Glutamatergic neuron (in vitro differentiated cells): ENCODE measurements at regions not wholly inside any gene's neighbourhood (a gene's known extent, or its start where the extent isn't known, plus 50 kb on each side); places are given as distances from the start of the nearest gene placed in this dataset.

Experiments used
- DNase-seq: peaks from one replicate; pipeline ENCODE4 v3.0.0; 2022
- H3K27ac Mint-ChIP-seq: one replicate; pipeline ENCODE4 v1.8.0; 2020; ENCODE audit warnings: mild to moderate bottlenecking, mixed read lengths, inconsistent platforms; ENCODE audit not compliant: unreplicated experiment
- H3K27me3 Mint-ChIP-seq: one replicate; pipeline ENCODE4 v1.8.0; 2020; ENCODE audit warnings: mild to moderate bottlenecking, moderate library complexity, mixed read lengths, inconsistent platforms; ENCODE audit not compliant: unreplicated experiment
- H3K36me3 Mint-ChIP-seq: one replicate; pipeline ENCODE4 v1.8.0; 2020; ENCODE audit warnings: mild to moderate bottlenecking, mixed read lengths, inconsistent platforms; ENCODE audit not compliant: unreplicated experiment
- H3K4me1 Mint-ChIP-seq: one replicate; pipeline ENCODE4 v1.8.0; 2020; ENCODE audit warnings: mild to moderate bottlenecking, low read depth, mixed read lengths, inconsistent platforms; ENCODE audit not compliant: unreplicated experiment
- H3K4me3 Mint-ChIP-seq: one replicate; pipeline ENCODE4 v1.8.0; 2020; ENCODE audit warnings: mild to moderate bottlenecking, mixed read lengths, inconsistent platforms; ENCODE audit not compliant: unreplicated experiment
- H3K9me3 Mint-ChIP-seq: one replicate; pipeline ENCODE4 v1.8.0; 2020; ENCODE audit warnings: mild to moderate bottlenecking, moderate library complexity, mixed read lengths, inconsistent platforms; ENCODE audit not compliant: unreplicated experiment
- TF ChIP-seq, protein P1 (sequence below): fragments of 200-600 bp; sonication (generic); IDR thresholded peaks from one replicate; pipeline ENCODE4 v1.5.0; 2021; ENCODE audit not compliant: partially characterized antibody, unreplicated experiment

DNA sequence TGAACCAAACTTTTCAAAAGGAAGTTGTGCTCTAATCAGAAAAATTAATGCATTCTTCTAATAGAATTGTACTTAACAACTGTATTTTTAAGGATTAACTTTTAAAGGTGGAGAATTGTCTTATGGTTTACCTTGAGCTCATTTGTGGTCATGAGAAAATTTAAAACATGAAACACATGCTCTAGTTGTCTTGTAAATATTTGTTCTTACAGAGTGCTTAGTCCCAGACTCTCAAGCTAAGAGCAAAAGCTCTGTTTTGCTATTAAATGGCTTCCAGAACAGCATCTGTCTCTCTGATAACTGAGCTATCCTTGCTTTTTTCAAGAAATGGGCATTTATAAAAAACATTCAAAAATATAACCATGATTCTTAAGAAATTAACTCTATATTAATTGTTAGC is 512.2 kb upstream of the SYNCRIP start:
- DNase-seq, result no peak
- Mint-ChIP-seq H3K4me3 (no peak overlapping the region), H3K27ac (no peak overlapping the region), H3K4me1 (peaks cover 8% of the 10 kb centered on the region), H3K36me3 (no peaks in the 10 kb centered on the region), H3K27me3 (peaks cover 4% of the 10 kb centered on the region), H3K9me3 (no peaks in the 10 kb centered on the region)
- TF ChIP-seq, protein P1, sequence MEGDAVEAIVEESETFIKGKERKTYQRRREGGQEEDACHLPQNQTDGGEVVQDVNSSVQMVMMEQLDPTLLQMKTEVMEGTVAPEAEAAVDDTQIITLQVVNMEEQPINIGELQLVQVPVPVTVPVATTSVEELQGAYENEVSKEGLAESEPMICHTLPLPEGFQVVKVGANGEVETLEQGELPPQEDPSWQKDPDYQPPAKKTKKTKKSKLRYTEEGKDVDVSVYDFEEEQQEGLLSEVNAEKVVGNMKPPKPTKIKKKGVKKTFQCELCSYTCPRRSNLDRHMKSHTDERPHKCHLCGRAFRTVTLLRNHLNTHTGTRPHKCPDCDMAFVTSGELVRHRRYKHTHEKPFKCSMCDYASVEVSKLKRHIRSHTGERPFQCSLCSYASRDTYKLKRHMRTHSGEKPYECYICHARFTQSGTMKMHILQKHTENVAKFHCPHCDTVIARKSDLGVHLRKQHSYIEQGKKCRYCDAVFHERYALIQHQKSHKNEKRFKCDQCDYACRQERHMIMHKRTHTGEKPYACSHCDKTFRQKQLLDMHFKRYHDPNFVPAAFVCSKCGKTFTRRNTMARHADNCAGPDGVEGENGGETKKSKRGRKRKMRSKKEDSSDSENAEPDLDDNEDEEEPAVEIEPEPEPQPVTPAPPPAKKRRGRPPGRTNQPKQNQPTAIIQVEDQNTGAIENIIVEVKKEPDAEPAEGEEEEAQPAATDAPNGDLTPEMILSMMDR, result no peak

DNA sequence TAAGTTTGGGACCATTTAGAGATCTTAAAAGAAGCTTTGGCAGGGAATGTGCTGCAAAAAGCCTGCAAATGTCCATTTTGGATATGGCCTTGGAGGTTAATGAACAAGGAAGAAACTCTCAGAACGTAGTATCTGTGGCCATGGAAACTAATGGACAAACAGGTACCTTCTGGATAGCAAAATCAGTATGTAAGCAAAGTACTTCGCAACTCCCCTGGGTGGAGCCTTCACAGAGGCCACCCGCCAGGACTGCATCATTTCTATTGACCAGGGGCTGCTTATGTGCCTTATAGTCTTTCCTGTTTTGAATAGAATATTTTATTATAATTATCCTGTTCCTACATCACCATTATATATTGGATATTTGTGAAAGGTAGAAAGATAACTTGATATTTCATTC is 510.8 kb upstream of the SYNCRIP start:
- Mint-ChIP-seq H3K27ac (no peak overlapping the region), H3K9me3 (no peaks in the 10 kb centered on the region), H3K36me3 (no peaks in the 10 kb centered on the region), H3K4me3 (no peak overlapping the region), H3K27me3 (peaks cover 4% of the 10 kb centered on the region), H3K4me1 (peaks cover 8% of the 10 kb centered on the region)
- no peak for DNase-seq
- TF ChIP-seq, protein P1, result no peak

DNA sequence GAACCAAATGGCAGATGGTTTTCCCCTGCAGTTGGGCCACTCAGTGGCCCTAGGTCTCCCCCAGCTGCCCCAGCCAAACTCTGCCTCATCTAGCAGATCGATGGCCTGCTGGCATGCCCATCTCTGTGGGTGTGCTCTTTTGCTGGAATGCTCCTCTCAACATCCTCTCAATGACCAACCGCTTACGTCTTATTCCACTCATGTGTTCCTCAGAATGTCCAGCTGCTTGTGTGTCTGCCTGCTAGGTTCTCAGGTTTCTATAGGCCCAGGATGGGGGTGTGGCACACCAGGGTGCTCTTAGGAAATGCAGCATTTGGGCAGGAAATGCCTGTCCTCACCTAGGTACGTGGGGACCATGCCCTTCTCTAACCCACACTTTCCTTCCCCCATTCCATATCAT is 509.9 kb upstream of the SYNCRIP start:
- H3K4me1 Mint-ChIP-seq, result peaks cover 8% of the 10 kb centered on the region
- no peak overlapping the region for H3K4me3 Mint-ChIP-seq
- TF ChIP-seq, protein P1, result no peak
- peaks cover 4% of the 10 kb centered on the region for H3K27me3 Mint-ChIP-seq
- peak overlapping the region; percentile 15 for H3K27ac Mint-ChIP-seq
- no peaks in the 10 kb centered on the region for H3K9me3 Mint-ChIP-seq
- no peak for DNase-seq
- H3K36me3 Mint-ChIP-seq, result no peaks in the 10 kb centered on the region

DNA sequence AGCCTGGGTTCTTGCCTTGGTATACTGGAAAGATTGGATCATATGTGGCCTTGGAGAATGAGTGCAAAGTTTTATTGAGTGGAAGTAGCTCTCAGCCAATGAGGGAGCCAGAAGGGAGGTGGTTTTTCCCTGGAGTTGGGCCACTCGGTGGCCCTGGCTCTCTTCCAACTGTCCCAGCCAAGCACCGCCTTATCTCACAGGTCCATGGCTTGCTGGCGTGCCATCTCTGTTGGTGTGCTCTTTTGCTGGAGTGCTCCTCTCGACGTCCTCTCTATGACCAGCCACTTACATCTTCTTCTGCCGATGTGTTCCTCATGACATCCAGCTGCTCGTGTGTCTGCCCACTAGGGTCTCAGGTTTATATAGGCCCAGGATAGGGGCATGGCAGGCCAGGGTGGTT is 505.9 kb upstream of the SYNCRIP start:
- peaks cover 4% of the 10 kb centered on the region for H3K27me3 Mint-ChIP-seq

DNA sequence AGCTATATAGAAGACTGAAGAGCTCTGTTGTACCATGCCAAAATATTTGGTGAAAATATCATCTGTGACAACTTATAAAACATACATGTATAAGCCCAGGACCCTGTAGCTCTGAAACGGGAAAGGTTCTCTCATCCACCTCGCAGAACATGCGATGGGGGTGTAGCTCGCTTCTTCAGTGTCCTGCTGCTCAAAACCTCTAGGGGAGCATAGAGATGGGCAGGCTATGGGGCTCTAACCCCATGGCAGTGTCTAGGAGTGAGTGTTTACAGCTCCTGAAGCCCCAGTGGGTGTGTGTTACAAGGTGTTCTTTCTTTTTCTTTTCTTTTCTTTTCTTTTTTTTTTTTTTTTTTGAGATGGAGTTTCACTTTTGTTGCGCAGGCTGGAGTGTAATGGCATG is 505.2 kb upstream of the SYNCRIP start:
- Mint-ChIP-seq H3K4me3 (no peak overlapping the region), H3K4me1 (peaks cover 4% of the 10 kb centered on the region), H3K36me3 (no peaks in the 10 kb centered on the region), H3K27me3 (peaks cover 4% of the 10 kb centered on the region), H3K27ac (no peak overlapping the region), H3K9me3 (no peaks in the 10 kb centered on the region)
- TF ChIP-seq, protein P1, result no peak
- no peak for DNase-seq

More for the DNA sequence above, 505.9 kb upstream of the SYNCRIP start:
- Mint-ChIP-seq H3K36me3 (no peaks in the 10 kb centered on the region), H3K27ac (no peak overlapping the region), H3K4me3 (no peak overlapping the region), H3K9me3 (no peaks in the 10 kb centered on the region), H3K4me1 (peaks cover 8% of the 10 kb centered on the region)
- TF ChIP-seq, protein P1, result no peak
- DNase-seq, result no peak
